OCI-LY7 (cell line): ENCODE measurements at regions not wholly inside any gene's neighbourhood (a gene's known extent, or its start where the extent isn't known, plus 50 kb on each side); places are given as distances from the start of the nearest gene placed in this dataset.
A peak's percentile ranks its signal among the peaks of the same experiment; 100 is the strongest.

Experiments
- BruUV-seq: library from RNA; stranded (reverse); fragments of 400-500 nt; replicated peaks from 2 replicates; lab custom pipeline; 2021; lab: Mats Ljungman, UMichigan
- CTCF ChIA-PET: fragments of 300-600 bp; sonication (Branson Sonifier 250); formaldehyde crosslinking; loops from one replicate; lab custom pipeline; 2022; ENCODE audit warnings: antibody characterized with exemption; ENCODE audit not compliant: unreplicated experiment; lab: Charles Lee
- POLR2A ChIA-PET: fragments of 300-600 bp; sonication (Branson Sonifier 250); formaldehyde crosslinking; loops from one replicate; lab custom pipeline; 2022; ENCODE audit warnings: antibody characterized with exemption; lab: Charles Lee
- DNase-seq: peaks from one replicate; pipeline ENCODE4 v3.0.0-alpha.2; 2015; ENCODE audit warnings: low spot score
- H2AFZ ChIP-seq: fragments of 200-600 bp; sonication (generic), shearing (Covaris generic); 2 replicates; pipeline ENCODE4 v1.6.1; 2014; ENCODE audit warnings: mild to moderate bottlenecking, antibody characterized with exemption, low read length, moderate library complexity
- H3K27ac ChIP-seq: fragments of 200-600 bp; sonication (generic); 2 replicates; pipeline ENCODE4 v1.5.1; 2014; ENCODE audit warnings: mixed run types, low read depth, mild to moderate bottlenecking, moderate library complexity, low read length, inconsistent platforms; ENCODE audit not compliant: poor library complexity, severe bottlenecking
- H3K36me3 ChIP-seq: fragments of 200-600 bp; sonication (generic); 2 replicates; pipeline ENCODE4 v1.6.1; 2014; ENCODE audit warnings: mild to moderate bottlenecking, antibody characterized with exemption, low read length, moderate library complexity, mixed read lengths; ENCODE audit not compliant: insufficient read depth
- H3K4me1 ChIP-seq: fragments of 200-600 bp; sonication (generic); 2 replicates; pipeline ENCODE4 v1.5.1; 2014; ENCODE audit warnings: mild to moderate bottlenecking, low read length; ENCODE audit not compliant: insufficient read depth, poor library complexity, severe bottlenecking
- H3K4me2 ChIP-seq: fragments of 200-600 bp; sonication (generic); 2 replicates; pipeline ENCODE4 v1.6.1; 2014; ENCODE audit warnings: mild to moderate bottlenecking, low read length
- H3K4me3 ChIP-seq: fragments of 200-600 bp; sonication (generic); 2 replicates; pipeline ENCODE4 v1.5.1; 2014; ENCODE audit warnings: mild to moderate bottlenecking, low read depth, low read length; ENCODE audit not compliant: poor library complexity, severe bottlenecking
- H3K79me2 ChIP-seq: fragments of 200-600 bp; sonication (generic); 2 replicates; pipeline ENCODE4 v1.6.1; 2016; ENCODE audit warnings: low read depth, mild to moderate bottlenecking, low read length, moderate library complexity, mixed read lengths; ENCODE audit not compliant: insufficient read depth
- H3K9me2 ChIP-seq: fragments of 200-600 bp; sonication (generic); 2 replicates; pipeline ENCODE4 v1.6.1; 2016; ENCODE audit warnings: mild to moderate bottlenecking, low read length, mixed read lengths; ENCODE audit not compliant: insufficient read depth
- H3K9me3 ChIP-seq: fragments of 200-600 bp; sonication (generic); 2 replicates; pipeline ENCODE4 v1.6.1; 2014; ENCODE audit warnings: mild to moderate bottlenecking, mixed run types, low read length, mixed read lengths
- H4K20me1 ChIP-seq: fragments of 200-600 bp; sonication (generic); 2 replicates; pipeline ENCODE4 v1.6.1; 2014; ENCODE audit warnings: mild to moderate bottlenecking, antibody characterized with exemption, low read length, moderate library complexity, mixed read lengths; ENCODE audit not compliant: insufficient read depth
- EZH2phosphoT487 ChIP-seq: fragments of 200-600 bp; sonication (generic); IDR thresholded peaks from 2 replicates; pipeline ENCODE4 v1.6.1; 2018; ENCODE audit warnings: low read depth, borderline replicate concordance, mild to moderate bottlenecking, mixed run types, antibody characterized with exemption, low read length, moderate library complexity, mixed read lengths
- intact Hi-C: fragments of 100-400 bp; cut with micrococcal nuclease; formaldehyde crosslinking; loops from one replicate; pipeline ENCODE4 v1.10.0; 2022; ENCODE audit not compliant: unreplicated experiment
- TF ChIP-seq, protein P1 (sequence below): fragments of 200-600 bp; sonication (generic); conservative IDR thresholded peaks from 2 replicates; pipeline ENCODE4 v1.5.1; 2014; ENCODE audit warnings: mild to moderate bottlenecking, antibody characterized with exemption, low read length, moderate library complexity, mixed read lengths

DNA sequence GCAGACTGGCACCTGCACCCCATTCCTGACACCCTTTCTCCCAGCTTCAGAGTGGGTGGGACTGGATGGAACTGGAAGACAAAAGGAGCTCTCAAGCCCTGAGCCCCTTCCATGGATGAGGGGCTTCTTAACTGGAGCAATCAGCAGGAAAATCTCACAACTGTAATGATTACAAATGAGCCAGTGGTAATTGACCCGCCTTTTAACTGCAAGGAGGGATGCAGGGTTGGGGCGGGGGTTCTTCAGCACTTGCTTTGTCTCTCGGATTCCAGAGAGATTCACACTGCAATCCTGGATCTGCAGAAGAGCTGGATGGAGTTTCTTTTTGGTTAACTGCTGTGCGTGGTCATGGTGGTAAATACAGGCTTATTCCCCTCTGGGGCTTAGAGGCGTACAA lies 160.1 kb upstream of the SHB start:
- no TSS peak for BruUV-seq
- intact Hi-C loops = loop anchor here (5.0 kb wide), 1 partner anchor 52 kb away; no protein-coding TSS in a partner anchor
- Histone ChIP-seq H3K79me2 (no peaks in the 10 kb centered on the region), H3K9me3 (no peaks in the 10 kb centered on the region), H3K9me2 (no peaks in the 10 kb centered on the region), H3K4me2 (peak overlapping the region; percentile 72), H4K20me1 (no peaks in the 10 kb centered on the region), H3K4me1 (peaks cover 54% of the 10 kb centered on the region), H3K36me3 (no peaks in the 10 kb centered on the region), H3K4me3 (no peak overlapping the region), H3K27ac (no peak overlapping the region), H2AFZ (peak overlapping the region; percentile 86; the same call in 1 of the 2 replicates)
- TF ChIP-seq, protein P1, sequence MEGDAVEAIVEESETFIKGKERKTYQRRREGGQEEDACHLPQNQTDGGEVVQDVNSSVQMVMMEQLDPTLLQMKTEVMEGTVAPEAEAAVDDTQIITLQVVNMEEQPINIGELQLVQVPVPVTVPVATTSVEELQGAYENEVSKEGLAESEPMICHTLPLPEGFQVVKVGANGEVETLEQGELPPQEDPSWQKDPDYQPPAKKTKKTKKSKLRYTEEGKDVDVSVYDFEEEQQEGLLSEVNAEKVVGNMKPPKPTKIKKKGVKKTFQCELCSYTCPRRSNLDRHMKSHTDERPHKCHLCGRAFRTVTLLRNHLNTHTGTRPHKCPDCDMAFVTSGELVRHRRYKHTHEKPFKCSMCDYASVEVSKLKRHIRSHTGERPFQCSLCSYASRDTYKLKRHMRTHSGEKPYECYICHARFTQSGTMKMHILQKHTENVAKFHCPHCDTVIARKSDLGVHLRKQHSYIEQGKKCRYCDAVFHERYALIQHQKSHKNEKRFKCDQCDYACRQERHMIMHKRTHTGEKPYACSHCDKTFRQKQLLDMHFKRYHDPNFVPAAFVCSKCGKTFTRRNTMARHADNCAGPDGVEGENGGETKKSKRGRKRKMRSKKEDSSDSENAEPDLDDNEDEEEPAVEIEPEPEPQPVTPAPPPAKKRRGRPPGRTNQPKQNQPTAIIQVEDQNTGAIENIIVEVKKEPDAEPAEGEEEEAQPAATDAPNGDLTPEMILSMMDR = no peak
- no peak for TF ChIP-seq EZH2phosphoT487
- ChIA-PET POLR2A (no interaction called here), CTCF (no interaction called here)
- DNase-seq = no peak

DNA sequence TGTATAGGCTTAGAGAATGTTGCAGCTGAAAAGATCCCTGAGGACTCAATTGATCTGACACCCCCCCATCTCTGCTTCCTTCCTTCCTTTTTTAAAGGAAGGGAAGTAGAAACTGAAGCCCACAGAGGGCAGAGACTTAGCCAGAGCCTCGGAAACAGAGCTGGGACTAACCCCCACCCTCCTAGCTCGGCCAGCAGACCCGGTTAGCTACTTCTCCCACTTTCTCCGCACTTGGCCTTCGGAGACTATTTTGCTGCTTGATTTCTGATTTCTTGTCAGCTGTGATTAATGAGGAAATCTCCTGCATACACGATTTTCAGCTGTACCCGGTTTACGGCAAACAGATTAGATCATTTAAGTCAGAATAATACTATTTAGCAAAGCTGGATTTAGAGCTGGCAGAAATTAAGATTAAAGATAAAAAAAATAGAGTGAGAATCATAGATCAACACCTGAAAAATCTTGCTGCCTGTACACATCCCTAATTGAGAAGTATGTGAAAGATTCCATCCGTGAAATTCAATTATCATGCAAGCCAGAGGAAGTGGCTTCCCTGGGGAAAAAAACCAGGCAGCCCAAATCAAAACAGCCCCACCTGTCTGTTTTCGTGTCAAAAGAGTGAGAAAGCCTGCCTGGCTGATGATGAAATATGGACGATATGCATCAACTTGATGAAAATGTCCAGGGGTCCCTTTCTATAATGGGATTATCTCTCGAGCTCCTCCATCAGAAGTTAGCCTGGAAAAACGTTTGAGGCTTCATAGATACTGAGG lies 159.5 kb upstream of the SHB start:
- peak; percentile 27 for DNase-seq
- Histone ChIP-seq H3K9me3 (no peaks in the 10 kb centered on the region), H2AFZ (peak overlapping the region; percentile 86; the same call in 1 of the 2 replicates), H3K27ac (no peak overlapping the region), H3K36me3 (no peaks in the 10 kb centered on the region), H3K4me1 (peaks cover 55% of the 10 kb centered on the region), H4K20me1 (no peaks in the 10 kb centered on the region), H3K79me2 (no peaks in the 10 kb centered on the region), H3K4me3 (no peak overlapping the region), H3K9me2 (no peaks in the 10 kb centered on the region), H3K4me2 (peak overlapping the region; percentile 72)
- intact Hi-C loops = loop anchor here (5.0 kb wide), 1 partner anchor 51 kb away; no protein-coding TSS in a partner anchor
- no peak for TF ChIP-seq EZH2phosphoT487
- TF ChIP-seq, protein P1 = no peak
- ChIA-PET CTCF (no interaction called here), POLR2A (no interaction called here)
- no TSS peak for BruUV-seq

DNA sequence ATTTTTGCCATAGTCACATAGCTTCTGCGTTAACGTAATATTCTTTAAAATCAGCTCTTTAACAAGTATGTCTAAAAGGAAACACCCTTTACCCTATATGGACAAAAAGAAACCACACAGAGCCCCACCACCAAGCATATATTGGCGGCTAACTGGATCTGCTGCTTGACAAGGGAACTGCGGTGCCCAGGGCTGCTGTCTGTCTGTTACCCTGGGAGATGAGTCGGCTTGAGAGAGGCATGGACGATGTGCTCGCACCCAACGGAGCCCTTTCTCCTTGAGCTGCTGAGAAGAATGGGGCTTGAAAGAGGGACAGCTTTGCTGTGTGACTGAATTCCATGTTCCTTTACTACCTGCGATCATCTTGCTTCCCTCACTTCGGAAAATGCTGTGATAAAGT lies 158.6 kb upstream of the SHB start:
- Histone ChIP-seq H3K36me3 (no peaks in the 10 kb centered on the region), H3K4me2 (peak overlapping the region; percentile 72), H3K4me3 (peak overlapping the region; percentile 60), H4K20me1 (no peaks in the 10 kb centered on the region), H2AFZ (peak overlapping the region; percentile 86), H3K9me2 (no peaks in the 10 kb centered on the region), H3K4me1 (peaks cover 55% of the 10 kb centered on the region), H3K79me2 (no peaks in the 10 kb centered on the region), H3K9me3 (no peaks in the 10 kb centered on the region), H3K27ac (peak overlapping the region; percentile 45)
- TF ChIP-seq, protein P1 = no peak
- no peak for TF ChIP-seq EZH2phosphoT487
- intact Hi-C loops = loop anchor here (5.0 kb wide), 1 partner anchor 50 kb away; no protein-coding TSS in a partner anchor
- peak; percentile 18 for DNase-seq
- no TSS peak for BruUV-seq
- POLR2A ChIA-PET = interaction anchor here (1.0 kb wide), 1 partner anchor 31 kb away, joined by 3 read pairs; no protein-coding TSS in a partner anchor
- CTCF ChIA-PET = no interaction called here
